IMR-90 (cell line): ENCODE measurements at regions not wholly inside any gene's neighbourhood (a gene's known extent, or its start where the extent isn't known, plus 50 kb on each side); places are given as distances from the start of the nearest gene placed in this dataset.

ENCODE experiments used
- ATAC-seq: fragments of 200-7000 bp; cut with Tn5 transposase; 2 replicates; pipeline ENCODE4 v1.9.1; 2020; ENCODE audit warnings: low read depth, mild to moderate bottlenecking, moderate library complexity
- BruUV-seq: library from RNA; stranded (reverse); fragments of 400-500 nt; replicated peaks from 2 replicates; lab custom pipeline; 2021; lab: Mats Ljungman, UMichigan
- CTCF ChIA-PET: fragments of 300-600 bp; formaldehyde crosslinking; extraction: SDS; loops from one replicate; lab custom pipeline; 2021; ENCODE audit warnings: antibody characterized with exemption; lab: Yijun Ruan, JAX
- POLR2A ChIA-PET: fragments of 300-600 bp; sonication (Branson Sonifier 250); formaldehyde crosslinking; loops from one replicate; lab custom pipeline; 2022; ENCODE audit warnings: antibody characterized with exemption; ENCODE audit not compliant: unreplicated experiment; lab: Charles Lee
- DNase-seq: peaks from one replicate; pipeline ENCODE4 v3.0.0; 2013
- H2AFZ ChIP-seq: replicated peaks from 2 replicates; pipeline ENCODE3; 2013; ENCODE audit warnings: low read length, mild to moderate bottlenecking; ENCODE audit not compliant: poor library complexity
- H2AK5ac ChIP-seq: 2 replicates; pipeline ENCODE4 v1.6.1; 2013; ENCODE audit warnings: low read depth, low read length, inconsistent platforms
- H2AK9ac ChIP-seq: replicated peaks from 2 replicates; pipeline ENCODE3; 2013; ENCODE audit warnings: mild to moderate bottlenecking, low read depth, low read length, moderate library complexity; ENCODE audit not compliant: poor library complexity
- H2BK120ac ChIP-seq: 2 replicates; pipeline ENCODE4 v1.6.1; 2013; ENCODE audit warnings: low read depth, low read length, inconsistent platforms
- H2BK15ac ChIP-seq: 3 replicates; pipeline ENCODE4 v1.6.1; 2013; ENCODE audit warnings: low read depth, low read length, inconsistent platforms
- H2BK20ac ChIP-seq: 2 replicates; pipeline ENCODE4 v1.6.1; 2013; ENCODE audit warnings: low read depth, mild to moderate bottlenecking, inconsistent platforms, low read length, moderate library complexity
- H2BK5ac ChIP-seq: 2 replicates; pipeline ENCODE4 v1.6.1; 2013; ENCODE audit warnings: mild to moderate bottlenecking, low read depth, low read length, inconsistent platforms; ENCODE audit not compliant: poor library complexity, severe bottlenecking
- H3K14ac ChIP-seq: replicated peaks from 2 replicates; pipeline ENCODE4 v1.6.1; 2013; ENCODE audit warnings: low read depth, low read length, inconsistent platforms
- H3K18ac ChIP-seq: 2 replicates; pipeline ENCODE4 v1.6.1; 2013; ENCODE audit warnings: low read depth, low read length, control low read depth
- H3K23ac ChIP-seq: 2 replicates; pipeline ENCODE4 v1.6.1; 2013; ENCODE audit warnings: low read depth, low read length, inconsistent platforms
- H3K27ac ChIP-seq: 2 replicates; pipeline ENCODE4 v1.5.1; 2013; ENCODE audit warnings: mild to moderate bottlenecking, control low read depth, low read length; ENCODE audit not compliant: insufficient read depth
- H3K27me3 ChIP-seq: 2 replicates; pipeline ENCODE4 v1.6.1; 2013; ENCODE audit warnings: low read length; ENCODE audit not compliant: control insufficient read depth, insufficient read depth
- H3K36me3 ChIP-seq: 2 replicates; pipeline ENCODE4 v1.6.1; 2013; ENCODE audit warnings: low read length, mixed read lengths; ENCODE audit not compliant: control insufficient read depth, insufficient read depth
- H3K4ac ChIP-seq: 2 replicates; pipeline ENCODE4 v1.6.1; 2013; ENCODE audit warnings: low read depth, low read length, inconsistent platforms
- H3K4me1 ChIP-seq: 2 replicates; pipeline ENCODE4 v1.6.1; 2013; ENCODE audit warnings: low read length, mixed read lengths; ENCODE audit not compliant: control insufficient read depth, insufficient read depth
- H3K4me2 ChIP-seq: 2 replicates; pipeline ENCODE4 v1.6.1; 2013; ENCODE audit warnings: low read depth, mild to moderate bottlenecking, control low read depth, low read length, moderate library complexity
- H3K4me3 ChIP-seq: 2 replicates; pipeline ENCODE4 v1.5.1; 2013; ENCODE audit warnings: low read depth, mild to moderate bottlenecking, control low read depth, low read length, moderate library complexity; ENCODE audit not compliant: insufficient read depth
- H3K56ac ChIP-seq: 2 replicates; pipeline ENCODE4 v1.6.1; 2013; ENCODE audit warnings: low read length, inconsistent platforms; ENCODE audit not compliant: insufficient read depth; ENCODE audit errors: extremely low read depth
- H3K79me1 ChIP-seq, 2 experiments: 2 replicates each; pipeline ENCODE4 v1.6.1; 2013; ENCODE audit warnings: low read length in 2 of 2, inconsistent platforms in 1 of 2, low read depth in 1 of 2
- H3K9ac ChIP-seq: 2 replicates; pipeline ENCODE4 v1.6.1; 2013; ENCODE audit warnings: low read depth, low read length, control low read depth
- H3K9me1 ChIP-seq: 2 replicates; pipeline ENCODE4 v1.6.1; 2013; ENCODE audit warnings: low read length, inconsistent platforms; ENCODE audit not compliant: insufficient read depth
- H3K9me3 ChIP-seq: 2 replicates; pipeline ENCODE4 v1.6.1; 2013; ENCODE audit warnings: low read length; ENCODE audit not compliant: control insufficient read depth, insufficient read depth
- H4K20me1 ChIP-seq: 2 replicates; pipeline ENCODE4 v1.6.1; 2013; ENCODE audit warnings: low read length, inconsistent platforms; ENCODE audit not compliant: insufficient read depth
- H4K5ac ChIP-seq: 2 replicates; pipeline ENCODE4 v1.6.1; 2013; ENCODE audit warnings: mild to moderate bottlenecking, low read depth, low read length, control low read depth
- H4K8ac ChIP-seq, 2 experiments: 2 replicates each; pipeline ENCODE4 v1.6.1; 2013; ENCODE audit warnings: low read depth in 2 of 2, low read length in 2 of 2, control low read depth in 1 of 2, inconsistent platforms in 1 of 2
- H4K91ac ChIP-seq: 2 replicates; pipeline ENCODE4 v1.6.1; 2013; ENCODE audit warnings: low read depth, low read length, inconsistent platforms; ENCODE audit not compliant: insufficient read depth
- CEBPB ChIP-seq: IDR thresholded peaks from 2 replicates; pipeline ENCODE4 v1.6.1; 2012; ENCODE audit warnings: low read depth, low read length, improper control_type of control experiment
- CTCF ChIP-seq: conservative IDR thresholded peaks from 2 replicates; pipeline ENCODE4 v1.5.1; 2012; ENCODE audit warnings: mild to moderate bottlenecking, low read depth, low read length, improper control_type of control experiment
- FOS ChIP-seq: fragments of 150-350 bp; IDR thresholded peaks from 2 replicates; pipeline ENCODE4 v1.6.1; 2016; ENCODE audit warnings: low read depth, low read length
- MXI1 ChIP-seq: IDR thresholded peaks from 2 replicates; pipeline ENCODE4 v1.6.1; 2012; ENCODE audit warnings: low read depth, mild to moderate bottlenecking, low read length, moderate library complexity, borderline replicate concordance
- USF2 ChIP-seq: fragments of 150-350 bp; IDR thresholded peaks from 2 replicates; pipeline ENCODE4 v1.6.1; 2017; ENCODE audit warnings: mild to moderate bottlenecking, antibody characterized with exemption, low read length, low read depth
- WGBS, 2 experiments: methylation state at CpG; one replicate each; pipeline versions ENCODE4 v1.1.5 to v1.1.7; 2013; ENCODE audit warnings: missing lambda C conversion rate in 2 of 2; ENCODE audit not compliant: insufficient read length in 1 of 2; ENCODE audit errors: extremely low coverage in 2 of 2; 5-methylcytosine and 5-hydroxymethylcytosine counted together
- dilution Hi-C: fragments of 300-500 bp; cut with HindIII; formaldehyde crosslinking; loops from one replicate; pipeline ENCODE4 v1.14.3; 2018; ENCODE audit warnings: low sequenced_read_pairs; ENCODE audit not compliant: unreplicated experiment
- in situ Hi-C: fragments of 300-500 bp; cut with MboI; formaldehyde crosslinking; loops from 3 replicates; pipeline ENCODE4 v1.14.3; 2019; ENCODE audit warnings: low sequenced_read_pairs, inconsistent platforms, mixed read lengths
- intact Hi-C: fragments of 100-400 bp; cut with micrococcal nuclease; formaldehyde crosslinking; loops from 2 replicates; pipeline ENCODE4 v1.10.0; 2022
- TF ChIP-seq, protein P1 (sequence below): fragments of 150-350 bp; IDR thresholded peaks from 2 replicates; pipeline ENCODE4 v1.6.1; 2016; ENCODE audit warnings: low read depth, mild to moderate bottlenecking, low read length, moderate library complexity, borderline replicate concordance

DNA sequence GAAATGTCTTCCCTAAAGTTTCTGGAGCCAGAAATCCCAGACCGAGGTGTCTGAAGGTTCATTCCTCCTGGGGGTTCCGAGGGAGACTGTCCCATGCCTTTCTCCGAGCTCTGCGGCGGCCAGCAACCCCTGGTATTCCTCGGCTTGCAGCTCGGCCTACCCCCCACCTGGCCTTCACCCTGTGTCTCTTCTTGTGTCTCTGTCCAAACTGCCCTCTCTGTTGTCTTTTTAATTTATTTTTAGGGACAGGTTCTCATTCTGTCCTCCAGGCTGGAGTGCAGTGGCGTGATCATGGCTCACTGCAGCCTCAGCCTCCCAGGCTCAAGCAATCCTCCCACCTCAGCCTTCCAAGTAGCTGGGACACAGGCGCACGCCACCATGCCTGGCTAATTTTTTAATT is 211.7 kb downstream of the SEC14L1 start:
- H2AK9ac ChIP-seq = no peak overlapping the region
- no peaks in the 10 kb centered on the region for H3K27me3 ChIP-seq
- no peak overlapping the region for H2BK5ac ChIP-seq
- peaks cover 37% of the 10 kb centered on the region for H3K9me1 ChIP-seq
- no peak overlapping the region for H4K91ac ChIP-seq
- in situ Hi-C loops (no loop called here), intact Hi-C loops (no loop called here), dilution Hi-C loops (no loop called here)
- no peak overlapping the region for H2BK15ac ChIP-seq
- no peaks in the 10 kb centered on the region for H3K9me3 ChIP-seq
- POLR2A ChIA-PET = no interaction called here
- no peaks in the 10 kb centered on the region for H3K36me3 ChIP-seq
- BruUV-seq = no TSS peak
- no peak overlapping the region for H4K5ac ChIP-seq
- H3K9ac ChIP-seq = no peak overlapping the region
- DNase-seq (no peak), ATAC-seq (no peak)
- CTCF ChIA-PET = no interaction called here
- no peak overlapping the region for H2AK5ac ChIP-seq
- H3K56ac ChIP-seq = no peak overlapping the region
- no peak overlapping the region for H3K4me2 ChIP-seq
- no peak for TF ChIP-seq USF2
- TF ChIP-seq, protein P1, sequence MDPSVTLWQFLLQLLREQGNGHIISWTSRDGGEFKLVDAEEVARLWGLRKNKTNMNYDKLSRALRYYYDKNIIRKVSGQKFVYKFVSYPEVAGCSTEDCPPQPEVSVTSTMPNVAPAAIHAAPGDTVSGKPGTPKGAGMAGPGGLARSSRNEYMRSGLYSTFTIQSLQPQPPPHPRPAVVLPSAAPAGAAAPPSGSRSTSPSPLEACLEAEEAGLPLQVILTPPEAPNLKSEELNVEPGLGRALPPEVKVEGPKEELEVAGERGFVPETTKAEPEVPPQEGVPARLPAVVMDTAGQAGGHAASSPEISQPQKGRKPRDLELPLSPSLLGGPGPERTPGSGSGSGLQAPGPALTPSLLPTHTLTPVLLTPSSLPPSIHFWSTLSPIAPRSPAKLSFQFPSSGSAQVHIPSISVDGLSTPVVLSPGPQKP = no peak
- no peak for TF ChIP-seq MXI1
- no peak for TF ChIP-seq CEBPB
- TF ChIP-seq CTCF = no peak
- no peak for TF ChIP-seq FOS
- no CpG with 5 or more reads among the region's 10 CpGs for WGBS, 2 experiments
- peaks cover 41 to 79% of the 10 kb centered on the region in 2 experiments for H3K79me1 ChIP-seq
- no peak overlapping the region for H4K8ac ChIP-seq
- H2BK20ac ChIP-seq = no peak overlapping the region
- no peak overlapping the region for H3K18ac ChIP-seq
- H2BK120ac ChIP-seq = no peak overlapping the region
- H3K27ac ChIP-seq = no peak overlapping the region
- peaks cover 39% of the 10 kb centered on the region for H3K4me1 ChIP-seq
- no peak overlapping the region for H3K4ac ChIP-seq
- H2AFZ ChIP-seq = no peak overlapping the region
- no peak overlapping the region for H3K4me3 ChIP-seq
- H4K20me1 ChIP-seq = peaks cover 11% of the 10 kb centered on the region
- no peak overlapping the region for H3K23ac ChIP-seq
- no peak overlapping the region for H3K14ac ChIP-seq
